ENCODE measurements at regions not wholly inside any gene's neighbourhood (a gene's known extent, or its start where the extent isn't known, plus 50 kb on each side); places are given as distances from the start of the nearest gene placed in this dataset.
A peak's percentile ranks its signal among the peaks of the same experiment; 100 is the strongest.
"Not testable (repeated sequence)": the region's sequence is repeated elsewhere in the genome, so short reads cannot be mapped to it uniquely, and the experiment has no call there.

DNA sequence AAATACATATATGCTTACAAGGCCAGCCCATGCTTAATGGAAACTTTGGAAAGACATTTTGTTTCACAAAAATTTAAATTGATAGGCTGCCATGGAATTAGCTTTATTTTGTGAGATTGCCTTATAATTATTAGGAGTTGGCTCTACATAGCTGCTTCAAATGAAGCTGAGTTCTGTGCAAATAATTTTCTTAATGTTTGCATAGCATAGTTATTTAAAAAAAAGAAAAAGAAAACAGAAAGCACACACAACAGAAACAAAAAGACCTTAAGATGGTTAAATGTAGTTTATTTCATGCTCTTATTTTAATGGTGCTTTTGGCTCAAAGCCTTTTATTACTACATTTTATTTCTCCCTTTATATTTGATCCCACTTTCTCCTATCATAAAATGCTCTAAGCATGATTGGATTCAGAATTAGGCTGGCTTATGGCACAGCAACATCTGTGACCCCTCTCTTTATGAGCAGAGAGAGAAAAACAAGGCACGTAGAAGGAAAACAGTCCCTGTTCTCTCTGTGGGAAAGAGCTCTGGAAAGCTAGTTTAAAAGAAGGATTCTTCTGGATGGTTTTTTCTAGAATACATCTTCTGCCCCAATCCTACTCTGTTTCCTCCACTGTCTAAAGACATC is 530.5 kb downstream of the NTRK2 start:
- no peak for FAIRE-seq

GRCh38 chr9:85192750-85193149 is 523.2 kb downstream of the NTRK2 start:
- FAIRE-seq, result no peak

- no peak for FAIRE-seq
Measured at GRCh38 chr9:85186218-85186585, 516.7 kb downstream of the NTRK2 start.

- no peak for FAIRE-seq
Measured at GRCh38 chr9:85185486-85186217, 516.1 kb downstream of the NTRK2 start.

DNA sequence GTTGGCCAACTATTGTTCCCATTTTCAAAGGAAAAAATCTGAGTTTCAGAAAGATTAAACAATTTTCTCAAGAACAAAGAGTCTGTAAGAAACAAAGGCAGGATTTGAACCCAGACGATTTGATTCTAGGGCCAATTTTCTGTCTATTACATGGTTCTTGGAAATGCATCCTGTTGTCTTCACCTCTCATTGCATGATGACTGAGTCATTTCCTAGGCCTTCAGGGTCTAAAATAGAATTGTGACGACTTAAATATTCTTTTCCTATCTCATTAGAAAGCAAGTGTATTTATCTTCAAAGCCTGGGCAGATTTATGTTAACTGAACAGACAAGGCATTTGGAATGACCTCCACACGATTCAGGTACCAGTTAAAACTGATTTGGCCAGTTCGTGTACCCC is 512.9 kb downstream of the NTRK2 start:
- FAIRE-seq, result no peak

- no peak for FAIRE-seq
Measured at GRCh38 chr9:85178474-85178873, 508.9 kb downstream of the NTRK2 start.

GRCh38 chr9:85173967-85174366 is 504.4 kb downstream of the NTRK2 start:
- no peak for FAIRE-seq

- FAIRE-seq, result no peak
Measured at GRCh38 chr9:85172001-85172978, 502.8 kb downstream of the NTRK2 start.

- FAIRE-seq, result no peak
Measured at GRCh38 chr9:85171163-85171562, 501.6 kb downstream of the NTRK2 start.

DNA sequence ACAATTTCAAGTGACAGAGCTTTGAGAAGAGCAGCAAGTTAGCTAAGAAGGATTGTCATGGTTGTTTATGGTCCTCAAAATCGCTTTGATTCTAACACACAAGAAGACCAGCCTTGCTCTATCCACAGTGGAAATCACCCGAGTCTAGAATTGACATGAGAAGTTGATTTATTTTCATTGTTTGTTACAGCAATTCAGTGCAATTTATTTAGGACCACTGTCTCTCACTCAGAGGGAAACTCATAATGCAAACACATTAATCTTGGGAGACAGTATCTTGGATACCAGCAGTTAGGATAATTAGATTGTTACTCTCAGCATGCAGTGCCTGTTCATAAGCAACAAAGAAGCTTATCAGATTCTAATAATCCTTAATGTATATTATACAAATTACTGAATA is 498.9 kb downstream of the NTRK2 start:
- FAIRE-seq, result no peak

GRCh38 chr9:85167146-85167545 is 497.6 kb downstream of the NTRK2 start:
- no peak for FAIRE-seq

- no peak for FAIRE-seq
Measured at GRCh38 chr9:85163825-85164224, 494.3 kb downstream of the NTRK2 start.

GRCh38 chr9:85163415-85163814 is 493.9 kb downstream of the NTRK2 start:
- no peak for FAIRE-seq

DNA sequence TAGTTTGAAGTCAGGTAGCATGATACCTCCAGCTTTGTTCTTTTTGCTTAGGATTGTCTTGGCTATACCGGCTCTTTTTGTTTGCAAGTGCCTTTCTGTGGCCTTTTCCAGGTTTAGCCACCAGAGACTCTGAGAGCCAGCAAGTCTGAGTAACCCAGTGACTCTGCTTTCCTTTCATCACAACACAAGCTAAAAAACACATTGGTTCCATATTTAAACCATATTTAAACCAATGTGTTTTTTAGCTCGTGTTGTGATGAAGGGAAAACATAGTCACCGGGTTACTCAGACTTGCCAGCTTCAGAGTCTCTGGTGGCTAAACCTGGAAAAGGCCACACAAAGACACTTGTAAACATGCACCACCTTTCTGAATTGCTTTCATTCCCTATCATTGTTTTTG is 493.3 kb downstream of the NTRK2 start:
- FAIRE-seq, result no peak

GRCh38 chr9:85160944-85161343 is 491.4 kb downstream of the NTRK2 start:
- not testable (repeated sequence) for FAIRE-seq

- no peak for FAIRE-seq
Measured at GRCh38 chr9:85158512-85158911, 489.0 kb downstream of the NTRK2 start.

- no peak for FAIRE-seq
Measured at GRCh38 chr9:85157772-85158171, 488.2 kb downstream of the NTRK2 start.

DNA sequence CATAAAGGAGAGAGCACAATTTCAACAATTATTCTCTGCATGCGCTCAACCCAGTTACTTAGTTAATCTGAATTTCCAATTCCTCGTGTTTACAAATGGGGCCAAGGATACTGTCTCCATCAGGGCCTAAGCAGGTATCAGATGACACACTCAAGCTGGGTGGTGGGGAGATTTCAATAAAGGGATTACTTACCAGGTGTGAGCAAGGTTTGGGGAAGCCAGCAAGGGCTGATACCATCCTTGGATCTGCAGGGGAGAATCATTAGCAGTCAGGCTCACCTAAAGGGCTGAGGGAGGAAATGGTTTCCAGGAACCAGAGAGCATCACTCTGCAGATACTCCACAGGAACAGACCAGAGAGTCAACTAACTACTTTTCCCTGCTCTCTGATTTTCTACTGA is 487.1 kb downstream of the NTRK2 start:
- FAIRE-seq, result no peak

- no peak for FAIRE-seq
Measured at GRCh38 chr9:85155352-85155751, 485.8 kb downstream of the NTRK2 start.

DNA sequence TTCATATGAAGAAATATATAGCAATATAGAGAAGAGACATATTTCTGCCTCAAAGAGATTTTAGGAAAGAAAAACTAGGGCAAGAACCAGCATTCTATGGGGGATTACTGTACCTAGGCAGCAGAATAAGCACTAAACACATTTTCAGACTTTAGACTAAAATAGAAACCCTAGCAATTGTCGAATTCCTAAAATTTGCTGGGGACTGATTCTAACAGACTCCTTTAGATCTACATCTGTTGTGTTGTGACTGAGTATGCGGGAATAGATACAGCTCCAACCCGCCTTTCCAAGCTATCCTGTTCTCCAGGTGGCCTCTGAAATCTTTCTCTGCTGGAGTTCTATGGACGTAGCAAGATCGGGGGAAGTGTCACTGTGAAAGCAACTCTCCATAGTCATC is 482.2 kb downstream of the NTRK2 start:
- FAIRE-seq, result no peak

DNA sequence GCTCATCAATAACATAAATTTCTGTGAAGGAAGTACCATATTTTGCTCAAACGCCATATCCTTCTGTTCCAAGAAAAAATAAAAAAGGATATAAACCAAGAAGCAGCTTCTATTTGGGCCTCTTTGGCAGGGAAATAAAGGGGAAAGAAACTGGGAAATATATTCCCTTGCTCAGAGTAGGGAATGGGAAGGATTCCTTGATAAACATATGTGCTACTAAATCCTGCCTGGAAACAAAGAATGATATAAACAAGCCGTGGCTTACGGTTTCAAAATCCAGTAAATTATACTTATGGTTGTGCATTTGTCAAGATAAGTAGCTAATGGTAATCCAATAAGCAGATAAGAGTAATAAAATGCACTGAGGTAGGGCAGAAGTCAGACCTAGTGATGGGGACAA is 481.6 kb downstream of the NTRK2 start:
- no peak for FAIRE-seq

GRCh38 chr9:85147046-85147640 is 477.6 kb downstream of the NTRK2 start:
- FAIRE-seq, result no peak

DNA sequence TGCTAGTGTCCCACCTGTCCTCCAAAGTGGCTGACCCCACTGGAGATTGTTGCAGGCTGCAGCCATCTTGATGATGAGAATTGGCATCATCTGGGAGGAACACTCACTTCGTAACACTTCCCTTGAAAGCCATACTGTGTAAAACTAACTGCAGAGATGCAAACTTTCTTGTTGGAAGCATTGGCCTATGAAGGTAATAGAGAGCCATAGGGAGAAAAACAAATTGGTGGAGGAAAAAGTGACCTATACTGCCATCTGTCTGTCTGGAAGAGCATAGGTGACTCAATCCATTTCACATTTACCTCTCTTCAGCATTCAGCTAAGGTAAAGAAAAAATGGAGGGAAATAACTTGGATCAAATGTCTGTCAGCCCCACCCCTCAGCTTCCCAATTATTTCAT is 473.4 kb downstream of the NTRK2 start:
- peak; percentile 41 for FAIRE-seq
